ENCODE measurements at regions not wholly inside any gene's neighbourhood (a gene's known extent, or its start where the extent isn't known, plus 50 kb on each side); places are given as distances from the start of the nearest gene placed in this dataset.

DNA sequence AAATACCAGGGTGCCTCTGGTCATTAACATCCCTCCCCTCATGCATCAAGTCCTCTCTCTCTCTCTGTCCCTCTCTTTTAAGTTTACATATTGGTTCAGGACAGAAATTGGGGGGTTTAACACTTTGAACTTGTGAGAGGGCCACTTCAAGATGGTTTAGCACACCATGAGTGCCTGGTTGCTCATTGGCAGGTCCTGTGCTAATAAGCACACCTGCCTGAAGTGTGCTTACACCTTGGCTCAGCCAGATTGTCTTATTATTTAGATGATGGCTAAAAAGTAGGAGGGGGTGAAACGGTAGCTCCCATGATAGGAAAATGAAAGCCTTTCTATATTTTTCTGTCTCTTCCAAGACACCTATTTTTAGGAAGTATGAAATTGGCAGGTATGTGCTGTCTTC lies 205.8 kb downstream of the ARL6IP6 start:
- Histone ChIP-seq H3K9ac (ENCODE audit: insufficient read depth, low read length) (no peak overlapping the region), H3K9me3 (ENCODE audit: control insufficient read depth, insufficient read depth, low read depth, low read length) (no peaks in the 10 kb centered on the region), H4K20me1 (ENCODE audit: control insufficient read depth, extremely low read depth, insufficient read depth, low read length) (no peaks in the 10 kb centered on the region), H3K4me1 (ENCODE audit: control insufficient read depth, extremely low read depth, insufficient read depth, low read length) (no peaks in the 10 kb centered on the region), H3K36me3 (ENCODE audit: control insufficient read depth, insufficient read depth, low read length) (no peaks in the 10 kb centered on the region), H2AFZ (ENCODE audit: low read length) (no peak overlapping the region), H3K27me3 (ENCODE audit: control insufficient read depth, insufficient read depth, low read length) (no peaks in the 10 kb centered on the region), H3K79me2 (ENCODE audit: control insufficient read depth, insufficient read depth, low read length) (no peaks in the 10 kb centered on the region), H3K27ac (ENCODE audit: insufficient read depth, low read length) (no peak overlapping the region), H3K4me2 (ENCODE audit: extremely low read depth, insufficient read depth, low read length) (no peak overlapping the region), H3K4me3 (replicated peaks in 1 of 4; ENCODE audit: control extremely low read depth in 1 of 4, insufficient read depth in 1 of 4, low read depth in 3 of 4, low read length in 4 of 4) (no peak overlapping the region)
- no peak for DNase-seq (ENCODE audit: low read depth in 2 of 2)
- no peak for TF ChIP-seq EZH2 (IDR thresholded peaks at IDR 0.05; ENCODE audit: low read length, missing control alignments)
- TF ChIP-seq, protein P1, sequence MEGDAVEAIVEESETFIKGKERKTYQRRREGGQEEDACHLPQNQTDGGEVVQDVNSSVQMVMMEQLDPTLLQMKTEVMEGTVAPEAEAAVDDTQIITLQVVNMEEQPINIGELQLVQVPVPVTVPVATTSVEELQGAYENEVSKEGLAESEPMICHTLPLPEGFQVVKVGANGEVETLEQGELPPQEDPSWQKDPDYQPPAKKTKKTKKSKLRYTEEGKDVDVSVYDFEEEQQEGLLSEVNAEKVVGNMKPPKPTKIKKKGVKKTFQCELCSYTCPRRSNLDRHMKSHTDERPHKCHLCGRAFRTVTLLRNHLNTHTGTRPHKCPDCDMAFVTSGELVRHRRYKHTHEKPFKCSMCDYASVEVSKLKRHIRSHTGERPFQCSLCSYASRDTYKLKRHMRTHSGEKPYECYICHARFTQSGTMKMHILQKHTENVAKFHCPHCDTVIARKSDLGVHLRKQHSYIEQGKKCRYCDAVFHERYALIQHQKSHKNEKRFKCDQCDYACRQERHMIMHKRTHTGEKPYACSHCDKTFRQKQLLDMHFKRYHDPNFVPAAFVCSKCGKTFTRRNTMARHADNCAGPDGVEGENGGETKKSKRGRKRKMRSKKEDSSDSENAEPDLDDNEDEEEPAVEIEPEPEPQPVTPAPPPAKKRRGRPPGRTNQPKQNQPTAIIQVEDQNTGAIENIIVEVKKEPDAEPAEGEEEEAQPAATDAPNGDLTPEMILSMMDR (conservative IDR thresholded peaks at IDR 0.05 in 1 of 2, IDR thresholded peaks at IDR 0.05 in 1 of 2; ENCODE audit: low read depth in 1 of 2, low read length in 2 of 2): no peak

DNA sequence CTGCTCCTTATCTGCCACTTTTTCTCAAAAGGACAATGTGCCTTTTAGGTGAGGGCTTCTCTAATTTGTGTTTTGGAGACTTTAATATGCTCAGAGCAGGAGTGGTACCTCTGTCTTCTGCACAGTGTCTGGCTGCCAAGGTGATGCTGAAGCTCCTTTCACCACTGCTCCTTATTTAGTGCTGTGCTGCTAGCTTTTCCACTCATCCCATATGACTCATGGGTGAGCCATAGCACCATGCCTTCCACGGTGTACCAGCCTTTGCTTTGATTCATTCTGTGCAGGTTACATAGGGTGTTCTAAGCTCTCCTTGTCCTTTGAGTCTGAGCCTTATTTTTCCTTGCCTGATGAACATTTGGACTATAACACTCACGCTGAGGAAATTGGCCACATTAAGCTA lies 202.4 kb downstream of the ARL6IP6 start:
- Histone ChIP-seq H3K36me3 (ENCODE audit: control insufficient read depth, insufficient read depth, low read length) (no peaks in the 10 kb centered on the region), H3K9me3 (ENCODE audit: control insufficient read depth, insufficient read depth, low read depth, low read length) (no peaks in the 10 kb centered on the region), H3K9ac (ENCODE audit: insufficient read depth, low read length) (no peak overlapping the region), H3K27me3 (ENCODE audit: control insufficient read depth, insufficient read depth, low read length) (no peaks in the 10 kb centered on the region), H3K79me2 (ENCODE audit: control insufficient read depth, insufficient read depth, low read length) (no peaks in the 10 kb centered on the region), H3K4me3 (replicated peaks in 1 of 4; ENCODE audit: control extremely low read depth in 1 of 4, insufficient read depth in 1 of 4, low read depth in 3 of 4, low read length in 4 of 4) (no peak overlapping the region), H3K27ac (ENCODE audit: insufficient read depth, low read length) (no peak overlapping the region), H3K4me2 (ENCODE audit: extremely low read depth, insufficient read depth, low read length) (no peak overlapping the region), H3K4me1 (ENCODE audit: control insufficient read depth, extremely low read depth, insufficient read depth, low read length) (no peaks in the 10 kb centered on the region), H4K20me1 (ENCODE audit: control insufficient read depth, extremely low read depth, insufficient read depth, low read length) (no peaks in the 10 kb centered on the region), H2AFZ (ENCODE audit: low read length) (no peak overlapping the region)
- no peak for TF ChIP-seq EZH2 (IDR thresholded peaks at IDR 0.05; ENCODE audit: low read length, missing control alignments)
- TF ChIP-seq, protein P1 (conservative IDR thresholded peaks at IDR 0.05 in 1 of 2, IDR thresholded peaks at IDR 0.05 in 1 of 2; ENCODE audit: low read depth in 1 of 2, low read length in 2 of 2): no peak
- DNase-seq (ENCODE audit: low read depth in 2 of 2): peak in 1 of 2 donors; percentile 2

DNA sequence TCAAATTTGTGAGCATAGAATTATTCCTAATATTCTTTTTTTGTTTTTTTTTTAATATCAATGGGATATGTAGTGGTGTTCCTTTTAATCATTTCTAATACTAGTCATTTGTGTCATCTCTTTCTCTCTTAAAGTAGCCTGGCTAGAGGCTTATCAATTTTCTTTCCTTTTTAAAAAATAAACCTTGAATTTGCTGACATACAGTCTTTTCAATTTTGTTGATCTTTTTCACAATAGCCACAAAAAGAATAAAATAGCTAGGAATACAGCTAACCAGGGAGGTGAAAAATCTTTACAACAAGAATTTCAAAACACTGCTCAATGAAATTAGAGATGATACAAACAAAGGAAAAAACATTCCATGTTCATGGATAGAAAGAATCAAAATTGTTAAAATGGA lies 192.6 kb downstream of the ARL6IP6 start:
- Histone ChIP-seq H3K9ac (ENCODE audit: insufficient read depth, low read length) (no peak overlapping the region), H3K9me3 (ENCODE audit: control insufficient read depth, insufficient read depth, low read depth, low read length) (no peaks in the 10 kb centered on the region), H3K27ac (ENCODE audit: insufficient read depth, low read length) (no peak overlapping the region), H3K36me3 (ENCODE audit: control insufficient read depth, insufficient read depth, low read length) (no peaks in the 10 kb centered on the region), H3K4me3 (replicated peaks in 1 of 4; ENCODE audit: control extremely low read depth in 1 of 4, insufficient read depth in 1 of 4, low read depth in 3 of 4, low read length in 4 of 4) (no peak overlapping the region), H4K20me1 (ENCODE audit: control insufficient read depth, extremely low read depth, insufficient read depth, low read length) (no peaks in the 10 kb centered on the region), H3K79me2 (ENCODE audit: control insufficient read depth, insufficient read depth, low read length) (no peaks in the 10 kb centered on the region), H2AFZ (ENCODE audit: low read length) (no peak overlapping the region), H3K27me3 (ENCODE audit: control insufficient read depth, insufficient read depth, low read length) (no peaks in the 10 kb centered on the region), H3K4me2 (ENCODE audit: extremely low read depth, insufficient read depth, low read length) (no peak overlapping the region), H3K4me1 (ENCODE audit: control insufficient read depth, extremely low read depth, insufficient read depth, low read length) (no peaks in the 10 kb centered on the region)
- TF ChIP-seq EZH2 (IDR thresholded peaks at IDR 0.05; ENCODE audit: low read length, missing control alignments): no peak
- TF ChIP-seq, protein P1 (conservative IDR thresholded peaks at IDR 0.05 in 1 of 2, IDR thresholded peaks at IDR 0.05 in 1 of 2; ENCODE audit: low read depth in 1 of 2, low read length in 2 of 2): no peak
- no peak for DNase-seq (ENCODE audit: low read depth in 2 of 2)

Data from fibroblast of lung (primary cell).